Gastrocnemius medialis (tissue), 4 donors: ENCODE measurements at regions not wholly inside any gene's neighbourhood (a gene's known extent, or its start where the extent isn't known, plus 50 kb on each side); places are given as distances from the start of the nearest gene placed in this dataset.

Source experiments
- ATAC-seq, 2 donors: fragments of 150-250 bp; one replicate each; pipeline ENCODE4 v1.9.1; 2016
- DNase-seq, 2 donors: peaks; one replicate each; pipeline ENCODE4 v3.0.0-alpha.2; 2019
- H3K27ac ChIP-seq, 4 donors: fragments of 200-600 bp; sonication (generic); 1 replicate in 1 of 4; 2 replicates in 3 of 4; pipeline ENCODE4 v1.5.1; 2016 to 2018; ENCODE audit warnings: mild to moderate bottlenecking in 2 of 4, moderate library complexity in 1 of 4
- H3K27me3 ChIP-seq, 3 donors: fragments of 200-600 bp; sonication (generic) in 2 of 3; 1 replicate in 1 of 3; 2 replicates in 2 of 3; pipeline versions ENCODE4 v1.5.1 to v1.6.0; 2016 to 2019; ENCODE audit warnings: mild to moderate bottlenecking in 1 of 3, moderate library complexity in 1 of 3
- H3K36me3 ChIP-seq, 2 donors: fragments of 200-600 bp; sonication (generic) in 1 of 2; one replicate each; pipeline ENCODE4 v1.5.1; 2017 to 2018
- H3K4me1 ChIP-seq, 2 donors: fragments of 200-600 bp; sonication (generic) in 1 of 2; one replicate each; pipeline ENCODE4 v1.5.1; 2016 to 2017; ENCODE audit warnings: mild to moderate bottlenecking in 2 of 2
- H3K4me3 ChIP-seq, 4 donors: fragments of 200-600 bp; sonication (generic) in 3 of 4; 1 replicate in 1 of 4; 2 replicates in 3 of 4; pipeline ENCODE4 v1.5.1; 2016 to 2019; ENCODE audit warnings: mild to moderate bottlenecking in 2 of 4
- H3K9me3 ChIP-seq, 3 donors: fragments of 200-600 bp; sonication (generic) in 2 of 3; 1 replicate in 1 of 3; 2 replicates in 2 of 3; pipeline ENCODE4 v1.5.1; 2016 to 2019
- CTCF ChIP-seq, 5 experiments: fragments of 450-650 bp in 3 of 5; fragments of 200-600 bp in 2 of 5; sonication (generic) in 2 of 5; IDR thresholded peaks in 4 of 5; conservative IDR thresholded peaks in 1 of 5; 1 replicate in 4 of 5; 2 replicates in 1 of 5; pipeline ENCODE4 v1.5.1; 2016 to 2019; ENCODE audit warnings: antibody characterized with exemption in 5 of 5, mild to moderate bottlenecking in 3 of 5, moderate library complexity in 3 of 5
- POLR2A ChIP-seq, 2 donors: fragments of 450-650 bp; IDR thresholded peaks; one replicate each; pipeline ENCODE4 v1.6.1; 2017; ENCODE audit warnings: antibody characterized with exemption in 2 of 2, mild to moderate bottlenecking in 2 of 2, moderate library complexity in 2 of 2
- in situ Hi-C, 4 donors: fragments of 200-750 bp; cut with MboI; loops; one replicate each; pipeline versions ENCODE4 v1.15.0 to v1.8.0; 2017; ENCODE audit warnings: low sequenced_read_pairs in 4 of 4
- intact Hi-C: fragments of 100-400 bp; cut with DNase I; formaldehyde crosslinking; loops from one replicate; pipeline ENCODE4 v1.15.1; 2023; ENCODE audit warnings: low total_unique reads

GRCh38 chr12:93106910-93107309 is 177.8 kb upstream of the EEA1 start:
- Histone ChIP-seq H3K27ac (no peak overlapping the region), H3K4me3 (no peak overlapping the region), H3K36me3 (no peaks in the 10 kb centered on the region), H3K27me3 (no peaks in the 10 kb centered on the region), H3K4me1 (peaks cover 11 to 26% of the 10 kb centered on the region in 2 donors), H3K9me3 (no peaks in the 10 kb centered on the region)
- DNase-seq (no peak), ATAC-seq (no peak)
- in situ Hi-C loops (no loop called here), intact Hi-C loops (no loop called here)
- TF ChIP-seq CTCF (IDR thresholded peaks at IDR 0.05 in 4 of 5, conservative IDR thresholded peaks at IDR 0.05 in 1 of 5) (no peak), POLR2A (IDR thresholded peaks at IDR 0.05) (no peak)

GRCh38 chr12:93107514-93108312 is 178.6 kb upstream of the EEA1 start:
- intact Hi-C loops, result no loop called here
- DNase-seq (no peak), ATAC-seq (no peak)
- Histone ChIP-seq H3K4me1 (peaks cover 8 to 23% of the 10 kb centered on the region in 2 donors), H3K36me3 (no peaks in the 10 kb centered on the region), H3K27me3 (no peaks in the 10 kb centered on the region), H3K27ac (no peak overlapping the region), H3K4me3 (no peak overlapping the region), H3K9me3 (no peaks in the 10 kb centered on the region)
- in situ Hi-C loops, result no loop called here
- TF ChIP-seq POLR2A (IDR thresholded peaks at IDR 0.05) (no peak), CTCF (IDR thresholded peaks at IDR 0.05 in 4 of 5, conservative IDR thresholded peaks at IDR 0.05 in 1 of 5) (no peak)

- no peak for DNase-seq
- H3K4me3 ChIP-seq, result no peak overlapping the region
- intact Hi-C loops (no loop called here), in situ Hi-C loops (no loop called here)
- no peaks in the 10 kb centered on the region for H3K9me3 ChIP-seq
- no peak for ATAC-seq
- TF ChIP-seq CTCF (IDR thresholded peaks at IDR 0.05 in 4 of 5, conservative IDR thresholded peaks at IDR 0.05 in 1 of 5), result no peak
- TF ChIP-seq POLR2A (IDR thresholded peaks at IDR 0.05), result no peak
- no peaks in the 10 kb centered on the region for H3K27me3 ChIP-seq
- H3K27ac ChIP-seq, result no peak overlapping the region
- peaks cover 0 to 20% of the 10 kb centered on the region in 2 donors for H3K4me1 ChIP-seq
- no peaks in the 10 kb centered on the region for H3K36me3 ChIP-seq
Observed at GRCh38 chr12:93108985-93109384, 179.9 kb upstream of the EEA1 start.

- Histone ChIP-seq H3K9me3 (no peaks in the 10 kb centered on the region), H3K4me1 (peaks cover 0 to 20% of the 10 kb centered on the region in 2 donors), H3K27ac (no peak overlapping the region), H3K27me3 (no peaks in the 10 kb centered on the region), H3K36me3 (no peaks in the 10 kb centered on the region), H3K4me3 (no peak overlapping the region)
- TF ChIP-seq CTCF (IDR thresholded peaks at IDR 0.05 in 4 of 5, conservative IDR thresholded peaks at IDR 0.05 in 1 of 5) (no peak), POLR2A (IDR thresholded peaks at IDR 0.05) (no peak)
- ATAC-seq (no peak), DNase-seq (no peak)
- intact Hi-C loops (no loop called here), in situ Hi-C loops (no loop called here)
Observed at GRCh38 chr12:93109551-93110203, 180.6 kb upstream of the EEA1 start.
